BJ (cell line): ENCODE measurements at regions not wholly inside any gene's neighbourhood (a gene's known extent, or its start where the extent isn't known, plus 50 kb on each side); places are given as distances from the start of the nearest gene placed in this dataset.

Experiments
- CTCF ChIA-PET: fragments of 350-600 bp; formaldehyde crosslinking; extraction: SDS; loops from one replicate; lab custom pipeline; 2021; ENCODE audit warnings: antibody characterized with exemption, inconsistent platforms; lab: Yijun Ruan, JAX
- POLR2A ChIA-PET: fragments of 300-600 bp; sonication (Branson Sonifier 250); formaldehyde crosslinking; extraction: SDS; loops from one replicate; lab custom pipeline; 2021; ENCODE audit warnings: antibody characterized with exemption; lab: Charles Lee
- DNase-seq: peaks from one replicate; pipeline ENCODE4 v3.0.0-alpha.2; 2011; ENCODE audit warnings: low read depth
- H3K27me3 ChIP-seq: 2 replicates; pipeline ENCODE4 v1.6.0; 2011; ENCODE audit warnings: low read length; ENCODE audit not compliant: control insufficient read depth, insufficient read depth
- H3K36me3 ChIP-seq: 2 replicates; pipeline ENCODE4 v1.5.1; 2011; ENCODE audit warnings: low read length; ENCODE audit not compliant: control insufficient read depth, insufficient read depth
- H3K4me3 ChIP-seq: 2 replicates; pipeline ENCODE4 v1.5.1; 2011; ENCODE audit warnings: low read depth, mild to moderate bottlenecking, control low read depth, low read length
- CTCF ChIP-seq: IDR thresholded peaks from 2 replicates; pipeline ENCODE4 v1.5.1; 2011; ENCODE audit warnings: low read depth, mild to moderate bottlenecking, control low read depth, inconsistent platforms, low read length, moderate library complexity; ENCODE audit not compliant: insufficient read depth

- no peaks in the 10 kb centered on the region for H3K36me3 ChIP-seq
- no peaks in the 10 kb centered on the region for H3K27me3 ChIP-seq
- no peak for TF ChIP-seq CTCF
- ChIA-PET CTCF (no interaction called here), POLR2A (no interaction called here)
- no peak for DNase-seq
- H3K4me3 ChIP-seq = no peak overlapping the region
These were observed 76.4 kb upstream of the SMARCA2 start for GRCh38 chr9:1938675-1939170.

- POLR2A ChIA-PET = no interaction called here
- H3K4me3 ChIP-seq = no peak overlapping the region
- no peak for TF ChIP-seq CTCF
- no peak for DNase-seq
- no peaks in the 10 kb centered on the region for H3K27me3 ChIP-seq
- H3K36me3 ChIP-seq = no peaks in the 10 kb centered on the region
- CTCF ChIA-PET = interaction anchor here (0.8 to 1.6 kb wide), 6 partner anchors 10 to 169 kb away, joined by 3 to 4 read pairs (median 3); no protein-coding TSS in a partner anchor
These were observed 75.7 kb upstream of the SMARCA2 start for GRCh38 chr9:1939466-1939865.

- Histone ChIP-seq H3K4me3 (no peak overlapping the region), H3K27me3 (no peaks in the 10 kb centered on the region), H3K36me3 (no peaks in the 10 kb centered on the region)
- POLR2A ChIA-PET = no interaction called here
- TF ChIP-seq CTCF = peak; percentile 62
- CTCF ChIA-PET = interaction anchor here (0.8 to 1.6 kb wide), 6 partner anchors 9 to 169 kb away, joined by 3 to 4 read pairs (median 3); no protein-coding TSS in a partner anchor
- DNase-seq = no peak
These were observed 75.2 kb upstream of the SMARCA2 start for GRCh38 chr9:1939926-1940368.

GRCh38 chr9:1941989-1942388 is 73.2 kb upstream of the SMARCA2 start:
- no peaks in the 10 kb centered on the region for H3K27me3 ChIP-seq
- TF ChIP-seq CTCF = peak; percentile 43; the same call in 1 of the 2 replicates
- ChIA-PET CTCF (interaction anchor here (0.7 to 1.5 kb wide), 7 partner anchors 11 to 172 kb away, joined by 3 to 5 read pairs (median 3); no protein-coding TSS in a partner anchor), POLR2A (no interaction called here)
- no peak overlapping the region for H3K4me3 ChIP-seq
- DNase-seq = no peak
- H3K36me3 ChIP-seq = no peaks in the 10 kb centered on the region

GRCh38 chr9:1946526-1947283 is 68.4 kb upstream of the SMARCA2 start:
- H3K36me3 ChIP-seq = no peaks in the 10 kb centered on the region
- DNase-seq = no peak
- no peak for TF ChIP-seq CTCF
- POLR2A ChIA-PET = no interaction called here
- no peak overlapping the region for H3K4me3 ChIP-seq
- H3K27me3 ChIP-seq = no peaks in the 10 kb centered on the region
- CTCF ChIA-PET = interaction anchor here (0.7 to 1.0 kb wide), 2 partner anchors 11 to 174 kb away, joined by 3 to 4 read pairs; no protein-coding TSS in a partner anchor
